ENCODE measurements at regions not wholly inside any gene's neighbourhood (a gene's known extent, or its start where the extent isn't known, plus 50 kb on each side); places are given as distances from the start of the nearest gene placed in this dataset.

DNA sequence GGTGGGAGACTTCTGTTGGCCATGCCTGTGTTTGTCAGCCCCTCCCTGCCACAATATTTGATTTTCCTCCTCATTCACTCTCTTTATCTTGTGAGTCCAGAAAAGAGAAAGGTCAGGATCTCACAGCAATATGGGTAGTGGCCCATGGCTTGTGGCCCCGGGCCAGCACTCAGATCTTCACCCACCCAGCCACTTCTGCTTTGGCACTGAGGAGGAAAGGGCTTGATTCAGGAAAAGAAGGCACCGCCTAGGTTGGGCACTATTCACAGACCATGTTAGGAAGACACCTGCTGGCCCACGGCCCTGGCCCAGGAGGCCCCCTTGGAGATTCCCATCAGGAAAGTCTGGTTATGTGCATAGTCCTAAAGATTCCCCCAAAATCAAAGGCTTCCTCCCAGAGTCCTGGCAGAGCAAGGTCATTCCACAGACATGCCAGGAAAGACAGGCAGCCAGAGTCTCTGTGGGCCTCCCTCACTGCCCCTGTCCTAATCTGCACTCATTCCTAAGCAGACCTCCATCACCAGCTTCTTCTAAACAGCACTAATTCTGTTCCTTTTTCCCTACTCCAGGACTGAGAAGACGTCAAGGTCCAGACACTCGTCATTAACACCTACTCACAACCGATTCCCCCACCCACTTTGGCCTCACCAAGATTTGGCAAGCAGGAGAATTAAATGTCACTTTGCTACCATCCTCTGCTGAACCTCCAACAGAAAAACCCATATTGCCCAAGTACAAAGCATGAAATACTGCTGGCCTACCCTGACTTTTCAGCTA is 179.3 kb downstream of the DEPDC1B start:
- TF ChIP-seq, protein P1, sequence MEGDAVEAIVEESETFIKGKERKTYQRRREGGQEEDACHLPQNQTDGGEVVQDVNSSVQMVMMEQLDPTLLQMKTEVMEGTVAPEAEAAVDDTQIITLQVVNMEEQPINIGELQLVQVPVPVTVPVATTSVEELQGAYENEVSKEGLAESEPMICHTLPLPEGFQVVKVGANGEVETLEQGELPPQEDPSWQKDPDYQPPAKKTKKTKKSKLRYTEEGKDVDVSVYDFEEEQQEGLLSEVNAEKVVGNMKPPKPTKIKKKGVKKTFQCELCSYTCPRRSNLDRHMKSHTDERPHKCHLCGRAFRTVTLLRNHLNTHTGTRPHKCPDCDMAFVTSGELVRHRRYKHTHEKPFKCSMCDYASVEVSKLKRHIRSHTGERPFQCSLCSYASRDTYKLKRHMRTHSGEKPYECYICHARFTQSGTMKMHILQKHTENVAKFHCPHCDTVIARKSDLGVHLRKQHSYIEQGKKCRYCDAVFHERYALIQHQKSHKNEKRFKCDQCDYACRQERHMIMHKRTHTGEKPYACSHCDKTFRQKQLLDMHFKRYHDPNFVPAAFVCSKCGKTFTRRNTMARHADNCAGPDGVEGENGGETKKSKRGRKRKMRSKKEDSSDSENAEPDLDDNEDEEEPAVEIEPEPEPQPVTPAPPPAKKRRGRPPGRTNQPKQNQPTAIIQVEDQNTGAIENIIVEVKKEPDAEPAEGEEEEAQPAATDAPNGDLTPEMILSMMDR (IDR thresholded peaks at IDR 0.05) = no peak
- TF ChIP-seq POLR2A (IDR thresholded peaks at IDR 0.05) (no peak), POLR2AphosphoS5 (IDR thresholded peaks at IDR 0.05) (no peak), EP300 (IDR thresholded peaks at IDR 0.05; ENCODE audit: low read depth) (no peak)

All from transverse colon (tissue), 4 donors.